Left lung (tissue), 4 donors: ENCODE measurements at regions not wholly inside any gene's neighbourhood (a gene's known extent, or its start where the extent isn't known, plus 50 kb on each side); places are given as distances from the start of the nearest gene placed in this dataset.

Experiments used
- ATAC-seq: fragments of 200-7000 bp; cut with Tn5 transposase; one replicate; pipeline ENCODE4 v1.9.1; 2020; ENCODE audit warnings: moderate library complexity
- DNase-seq, 4 donors: peaks; one replicate each; pipeline ENCODE4 v3.0.0-alpha.2; 2013 to 2020
- H3K27ac ChIP-seq, 2 donors: fragments of 200-600 bp; sonication (generic) in 1 of 2; one replicate each; pipeline versions ENCODE4 v1.5.0 to v1.8.0; 2020 to 2021
- H3K27me3 ChIP-seq, 2 donors: fragments of 200-600 bp; sonication (generic) in 1 of 2; one replicate each; pipeline versions ENCODE4 v1.5.0 to v1.8.0; 2020 to 2021
- H3K36me3 ChIP-seq, 2 donors: fragments of 200-600 bp; sonication (generic) in 1 of 2; one replicate each; pipeline versions ENCODE4 v1.5.0 to v1.8.0; 2020 to 2021
- H3K4me1 ChIP-seq, 2 donors: fragments of 200-600 bp; one replicate each; pipeline ENCODE4 v1.8.0; 2021
- H3K4me3 ChIP-seq, 2 donors: fragments of 200-600 bp; sonication (generic) in 1 of 2; one replicate each; pipeline versions ENCODE4 v1.5.0 to v1.8.0; 2020 to 2021; ENCODE audit warnings: mild to moderate bottlenecking in 1 of 2
- H3K9me3 ChIP-seq, 2 donors: fragments of 200-600 bp; sonication (generic) in 1 of 2; one replicate each; pipeline versions ENCODE4 v1.5.0 to v1.8.0; 2020 to 2021
- intact Hi-C, 2 donors: fragments of 100-400 bp; cut with DNase I; formaldehyde crosslinking; loops; one replicate each; pipeline versions ENCODE4 v1.11.2 to v1.14.2; 2022
- TF ChIP-seq, protein P1 (sequence below), 2 donors: fragments of 200-600 bp; sonication (generic) in 1 of 2; IDR thresholded peaks; one replicate each; pipeline versions ENCODE4 v1.5.0 to v1.8.0; 2021; ENCODE audit warnings: antibody characterized with exemption in 2 of 2
- donor health status: DM: no; HTN: yes; CAD: no.
- donor health status: DM: no; HTN: no; CAD: no.

DNA sequence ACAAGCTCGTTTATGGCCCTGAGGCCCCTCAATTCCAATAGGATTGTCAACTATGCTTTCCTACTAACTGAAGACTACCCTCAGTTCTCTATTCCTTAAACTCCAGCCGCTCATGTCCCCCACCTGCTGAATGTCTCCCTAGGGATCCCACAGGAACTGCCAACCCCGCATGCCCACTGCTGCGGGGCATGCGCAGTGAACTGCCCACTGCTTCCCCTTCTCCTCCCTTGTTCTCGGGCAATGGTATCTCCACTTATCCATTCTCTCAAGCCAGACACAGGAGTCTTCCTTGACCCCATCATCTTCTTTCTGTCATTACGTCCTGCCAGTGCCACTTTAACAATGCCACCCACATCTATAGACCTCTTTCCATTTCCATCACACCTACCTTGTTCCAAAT, 90.0 kb downstream of the FGF18 start:
- DNase-seq (no peak), ATAC-seq (no peak)
- TF ChIP-seq, protein P1, sequence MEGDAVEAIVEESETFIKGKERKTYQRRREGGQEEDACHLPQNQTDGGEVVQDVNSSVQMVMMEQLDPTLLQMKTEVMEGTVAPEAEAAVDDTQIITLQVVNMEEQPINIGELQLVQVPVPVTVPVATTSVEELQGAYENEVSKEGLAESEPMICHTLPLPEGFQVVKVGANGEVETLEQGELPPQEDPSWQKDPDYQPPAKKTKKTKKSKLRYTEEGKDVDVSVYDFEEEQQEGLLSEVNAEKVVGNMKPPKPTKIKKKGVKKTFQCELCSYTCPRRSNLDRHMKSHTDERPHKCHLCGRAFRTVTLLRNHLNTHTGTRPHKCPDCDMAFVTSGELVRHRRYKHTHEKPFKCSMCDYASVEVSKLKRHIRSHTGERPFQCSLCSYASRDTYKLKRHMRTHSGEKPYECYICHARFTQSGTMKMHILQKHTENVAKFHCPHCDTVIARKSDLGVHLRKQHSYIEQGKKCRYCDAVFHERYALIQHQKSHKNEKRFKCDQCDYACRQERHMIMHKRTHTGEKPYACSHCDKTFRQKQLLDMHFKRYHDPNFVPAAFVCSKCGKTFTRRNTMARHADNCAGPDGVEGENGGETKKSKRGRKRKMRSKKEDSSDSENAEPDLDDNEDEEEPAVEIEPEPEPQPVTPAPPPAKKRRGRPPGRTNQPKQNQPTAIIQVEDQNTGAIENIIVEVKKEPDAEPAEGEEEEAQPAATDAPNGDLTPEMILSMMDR (IDR thresholded peaks at IDR 0.05), result no peak
- no peaks in the 10 kb centered on the region for H3K36me3 ChIP-seq
- no peaks in the 10 kb centered on the region for H3K9me3 ChIP-seq
- no peaks in the 10 kb centered on the region for H3K4me1 ChIP-seq
- no peaks in the 10 kb centered on the region for H3K27me3 ChIP-seq
- intact Hi-C loops, result no loop called here
- H3K4me3 ChIP-seq, result no peak overlapping the region
- H3K27ac ChIP-seq, result no peak overlapping the region

DNA sequence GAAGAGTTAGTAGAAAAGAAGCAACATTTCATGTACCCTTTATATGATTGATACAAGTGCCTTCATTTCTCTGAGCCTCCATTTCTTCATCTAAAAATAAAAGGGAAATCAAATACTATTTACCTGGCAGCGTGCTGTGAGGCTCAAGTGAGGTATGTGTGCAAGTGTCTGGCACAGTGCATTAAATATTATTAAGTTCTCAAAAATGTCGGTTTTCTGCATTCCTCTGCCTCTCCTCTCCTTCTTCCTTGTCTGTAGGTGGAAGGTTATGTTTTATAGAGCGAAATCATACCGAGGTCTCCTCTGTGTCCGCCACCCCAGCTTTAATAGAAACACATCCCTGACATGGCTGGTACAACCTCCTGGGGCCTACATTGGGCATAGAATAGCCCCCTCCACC, 93.0 kb downstream of the FGF18 start:
- Histone ChIP-seq H3K9me3 (no peaks in the 10 kb centered on the region), H3K36me3 (no peaks in the 10 kb centered on the region), H3K4me1 (no peaks in the 10 kb centered on the region), H3K27ac (no peak overlapping the region), H3K4me3 (no peak overlapping the region), H3K27me3 (no peaks in the 10 kb centered on the region)
- TF ChIP-seq, protein P1 (IDR thresholded peaks at IDR 0.05), result no peak
- DNase-seq (no peak), ATAC-seq (no peak)
- intact Hi-C loops, result no loop called here

DNA sequence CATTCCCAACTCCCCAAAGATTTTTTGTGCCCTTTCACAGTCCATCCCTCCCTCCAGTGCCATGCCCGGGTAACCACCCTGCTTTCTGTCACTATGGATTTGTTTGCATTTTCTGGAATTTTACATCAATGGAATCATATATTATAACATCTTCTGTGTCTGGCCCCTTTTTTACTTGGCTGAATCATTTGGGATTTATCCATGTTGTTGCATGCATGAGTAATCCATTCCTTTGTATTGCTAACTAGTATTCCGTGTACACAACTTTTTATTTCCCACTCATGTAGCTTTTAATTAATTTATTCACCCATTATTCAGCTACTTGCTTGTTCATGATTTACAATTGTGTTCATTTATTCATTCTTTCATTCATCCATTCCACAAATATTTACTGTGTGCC, 94.1 kb downstream of the FGF18 start:
- no peaks in the 10 kb centered on the region for H3K27me3 ChIP-seq
- intact Hi-C loops, result no loop called here
- no peak for ATAC-seq

DNA sequence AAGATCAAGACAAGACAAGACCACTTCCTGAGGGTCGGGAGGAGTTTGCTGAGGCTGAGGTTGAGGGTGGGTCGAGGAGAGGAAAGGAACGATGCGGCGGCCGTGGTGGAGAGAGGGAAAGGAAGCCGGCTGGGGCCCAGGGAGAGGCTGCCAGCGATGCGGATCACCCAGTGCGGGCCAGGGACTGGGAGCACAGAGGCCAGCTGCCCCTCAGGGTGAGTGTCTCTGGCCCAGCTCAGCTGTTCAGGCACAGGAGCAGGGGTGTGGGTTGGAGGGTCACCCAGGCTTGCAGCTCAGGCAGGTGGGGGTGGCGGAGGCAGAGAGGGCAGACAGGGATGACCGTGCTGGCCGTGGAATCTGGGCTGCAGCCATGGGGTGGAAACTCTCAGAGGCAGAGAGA, 99.5 kb downstream of the FGF18 start:
- intact Hi-C loops, result no loop called here
- H3K4me3 ChIP-seq, result no peak overlapping the region
- H3K27me3 ChIP-seq, result no peaks in the 10 kb centered on the region
- no peaks in the 10 kb centered on the region for H3K36me3 ChIP-seq
- ATAC-seq, result no peak
- peaks cover 9 to 12% of the 10 kb centered on the region in 2 donors for H3K4me1 ChIP-seq
- no peak overlapping the region for H3K27ac ChIP-seq
- H3K9me3 ChIP-seq, result no peaks in the 10 kb centered on the region
- TF ChIP-seq, protein P1 (IDR thresholded peaks at IDR 0.05), result no peak
- DNase-seq, result no peak

More for the DNA sequence above, 94.1 kb downstream of the FGF18 start:
- no peaks in the 10 kb centered on the region for H3K9me3 ChIP-seq
- no peak for DNase-seq
- no peaks in the 10 kb centered on the region for H3K36me3 ChIP-seq
- H3K4me3 ChIP-seq, result no peak overlapping the region
- no peaks in the 10 kb centered on the region for H3K4me1 ChIP-seq
- H3K27ac ChIP-seq, result no peak overlapping the region
- TF ChIP-seq, protein P1 (IDR thresholded peaks at IDR 0.05), result no peak

DNA sequence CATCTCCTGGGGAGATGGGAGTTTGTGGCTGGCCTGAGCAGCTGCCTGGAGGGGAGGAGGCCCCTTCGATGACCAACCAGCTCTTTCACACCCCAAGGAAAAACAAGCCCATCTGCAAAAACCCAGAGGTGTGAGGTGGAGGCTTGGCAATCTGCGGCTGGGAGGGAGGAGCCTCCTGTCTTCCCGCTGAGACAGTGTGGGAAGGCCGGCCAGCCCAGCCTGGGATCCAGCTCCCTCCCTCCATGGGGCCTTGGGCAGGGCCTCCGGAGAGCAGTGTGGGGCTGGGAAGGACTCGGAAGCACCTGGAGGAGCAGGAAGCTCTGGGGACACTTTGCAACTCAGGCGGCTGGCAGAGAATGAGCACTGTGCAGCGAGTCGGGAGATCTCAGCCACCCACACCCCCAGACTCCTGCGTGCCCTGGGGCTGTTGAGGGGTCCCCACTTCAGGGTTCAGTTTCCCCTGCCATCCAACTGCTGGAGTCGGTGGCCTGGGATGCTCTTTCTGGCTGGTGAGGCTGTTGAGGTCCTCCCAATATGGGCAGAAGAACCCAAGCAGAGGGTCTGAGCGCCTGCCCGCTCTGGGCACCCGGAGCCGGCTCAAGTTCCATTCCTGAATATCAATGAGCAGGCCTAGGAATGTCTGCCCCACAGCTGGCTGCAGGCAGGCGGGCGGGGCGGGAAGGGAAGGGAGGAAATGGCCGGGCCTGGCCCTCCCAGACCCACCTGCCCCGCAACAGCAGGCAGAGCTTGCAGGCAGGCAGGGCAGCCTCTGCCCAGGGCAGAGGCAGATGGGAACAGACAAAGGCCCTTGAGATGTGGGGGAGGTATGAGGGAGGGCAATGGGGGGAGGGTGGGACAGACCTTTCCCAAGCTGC, 101.1 kb downstream of the FGF18 start:
- DNase-seq, result peak in 1 of 4 donors; percentile 26
- no peaks in the 10 kb centered on the region for H3K27me3 ChIP-seq
- peak; percentile 66 for ATAC-seq
- peaks cover 9 to 12% of the 10 kb centered on the region in 2 donors for H3K4me1 ChIP-seq
- no peak overlapping the region for H3K4me3 ChIP-seq
- peak overlapping the region in 1 of 2 donors; percentile 3 for H3K27ac ChIP-seq
- TF ChIP-seq, protein P1 (IDR thresholded peaks at IDR 0.05), result no peak
- H3K9me3 ChIP-seq, result no peaks in the 10 kb centered on the region
- intact Hi-C loops, result no loop called here
- H3K36me3 ChIP-seq, result no peaks in the 10 kb centered on the region
